ENCODE measurements at regions not wholly inside any gene's neighbourhood (a gene's known extent, or its start where the extent isn't known, plus 50 kb on each side); places are given as distances from the start of the nearest gene placed in this dataset.

DNA sequence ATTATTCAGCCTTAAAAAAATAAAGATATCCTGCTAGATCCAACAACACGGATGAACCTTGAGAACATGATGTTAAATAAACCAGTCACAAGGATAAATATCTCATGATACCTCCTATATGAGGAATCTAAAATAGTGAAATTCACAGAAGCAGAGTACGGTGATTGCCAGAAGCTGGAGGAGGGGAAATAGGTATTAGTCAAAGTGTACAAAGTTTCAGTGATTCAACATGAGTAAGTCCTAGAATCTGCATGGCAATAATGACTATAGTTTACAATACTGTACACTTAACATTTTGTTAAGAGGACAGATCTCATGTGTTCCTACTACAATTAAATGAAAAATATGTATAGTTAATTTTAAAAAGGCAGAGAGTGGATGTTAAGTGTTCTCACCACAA is 206.6 kb upstream of the SLC10A2 start:
- TF ChIP-seq, protein P1, sequence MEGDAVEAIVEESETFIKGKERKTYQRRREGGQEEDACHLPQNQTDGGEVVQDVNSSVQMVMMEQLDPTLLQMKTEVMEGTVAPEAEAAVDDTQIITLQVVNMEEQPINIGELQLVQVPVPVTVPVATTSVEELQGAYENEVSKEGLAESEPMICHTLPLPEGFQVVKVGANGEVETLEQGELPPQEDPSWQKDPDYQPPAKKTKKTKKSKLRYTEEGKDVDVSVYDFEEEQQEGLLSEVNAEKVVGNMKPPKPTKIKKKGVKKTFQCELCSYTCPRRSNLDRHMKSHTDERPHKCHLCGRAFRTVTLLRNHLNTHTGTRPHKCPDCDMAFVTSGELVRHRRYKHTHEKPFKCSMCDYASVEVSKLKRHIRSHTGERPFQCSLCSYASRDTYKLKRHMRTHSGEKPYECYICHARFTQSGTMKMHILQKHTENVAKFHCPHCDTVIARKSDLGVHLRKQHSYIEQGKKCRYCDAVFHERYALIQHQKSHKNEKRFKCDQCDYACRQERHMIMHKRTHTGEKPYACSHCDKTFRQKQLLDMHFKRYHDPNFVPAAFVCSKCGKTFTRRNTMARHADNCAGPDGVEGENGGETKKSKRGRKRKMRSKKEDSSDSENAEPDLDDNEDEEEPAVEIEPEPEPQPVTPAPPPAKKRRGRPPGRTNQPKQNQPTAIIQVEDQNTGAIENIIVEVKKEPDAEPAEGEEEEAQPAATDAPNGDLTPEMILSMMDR (IDR thresholded peaks at IDR 0.05) = no peak
- no peak for TF ChIP-seq EP300 (IDR thresholded peaks at IDR 0.05)
- no peak for TF ChIP-seq POLR2A (IDR thresholded peaks at IDR 0.05; ENCODE audit: low read depth)

Measured in esophagus muscularis mucosa (tissue), 4 donors.